ENCODE measurements at regions not wholly inside any gene's neighbourhood (a gene's known extent, or its start where the extent isn't known, plus 50 kb on each side); places are given as distances from the start of the nearest gene placed in this dataset.

- no peaks in the 10 kb centered on the region for H3K36me3 ChIP-seq (ENCODE audit: low read depth, low read length)
- 0 out of 2 replicates have a peak, but pooled peaks cover 5% of the 10 kb centered on the region for H3K27me3 ChIP-seq (ENCODE audit: low read length)
- H3K9ac ChIP-seq (ENCODE audit: low read length), result no peak overlapping the region
- TF ChIP-seq EZH2phosphoT487 (IDR thresholded peaks at IDR 0.05; ENCODE audit: borderline replicate concordance, low read length) (no peak), EZH2 (IDR thresholded peaks at IDR 0.05; ENCODE audit: low read length, unreplicated experiment) (no peak)
- TF ChIP-seq, protein P1, sequence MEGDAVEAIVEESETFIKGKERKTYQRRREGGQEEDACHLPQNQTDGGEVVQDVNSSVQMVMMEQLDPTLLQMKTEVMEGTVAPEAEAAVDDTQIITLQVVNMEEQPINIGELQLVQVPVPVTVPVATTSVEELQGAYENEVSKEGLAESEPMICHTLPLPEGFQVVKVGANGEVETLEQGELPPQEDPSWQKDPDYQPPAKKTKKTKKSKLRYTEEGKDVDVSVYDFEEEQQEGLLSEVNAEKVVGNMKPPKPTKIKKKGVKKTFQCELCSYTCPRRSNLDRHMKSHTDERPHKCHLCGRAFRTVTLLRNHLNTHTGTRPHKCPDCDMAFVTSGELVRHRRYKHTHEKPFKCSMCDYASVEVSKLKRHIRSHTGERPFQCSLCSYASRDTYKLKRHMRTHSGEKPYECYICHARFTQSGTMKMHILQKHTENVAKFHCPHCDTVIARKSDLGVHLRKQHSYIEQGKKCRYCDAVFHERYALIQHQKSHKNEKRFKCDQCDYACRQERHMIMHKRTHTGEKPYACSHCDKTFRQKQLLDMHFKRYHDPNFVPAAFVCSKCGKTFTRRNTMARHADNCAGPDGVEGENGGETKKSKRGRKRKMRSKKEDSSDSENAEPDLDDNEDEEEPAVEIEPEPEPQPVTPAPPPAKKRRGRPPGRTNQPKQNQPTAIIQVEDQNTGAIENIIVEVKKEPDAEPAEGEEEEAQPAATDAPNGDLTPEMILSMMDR (conservative IDR thresholded peaks at IDR 0.05; ENCODE audit: low read depth, low read length), result no peak
- no peaks in the 10 kb centered on the region for H3K9me2 ChIP-seq (replicated peaks; ENCODE audit: low read length)
- ATAC-seq, result no peak
- intact Hi-C loops (cut with micrococcal nuclease), result no loop called here
- ChIA-PET POLR2A (ENCODE audit: unreplicated experiment) (no interaction called here), CTCF (no interaction called here)
- no peaks in the 10 kb centered on the region for H4K20me1 ChIP-seq (ENCODE audit: low read length)
- H3K4me3 ChIP-seq (ENCODE audit: low read length), result no peak overlapping the region
- H3K79me2 ChIP-seq (ENCODE audit: low read length), result no peaks in the 10 kb centered on the region
- no peaks in the 10 kb centered on the region for H3F3A ChIP-seq (ENCODE audit: low read length, unreplicated experiment)
- no peak for DNase-seq
- BruUV-seq (replicated peaks), result no TSS peak
- no peak overlapping the region for H3K27ac ChIP-seq (ENCODE audit: low read length)
- no peak overlapping the region for H2AFZ ChIP-seq (ENCODE audit: low read length)
- no peak overlapping the region for H3K4me2 ChIP-seq (ENCODE audit: low read length)
- no peaks in the 10 kb centered on the region for H3K4me1 ChIP-seq (ENCODE audit: insufficient read depth, low read length)
- H3K9me3 ChIP-seq (ENCODE audit: low read length), result no peaks in the 10 kb centered on the region
Observed at GRCh38 chr1:34455121-34455520, 278.4 kb downstream of the C1orf94 start.

- H3K27me3 ChIP-seq (ENCODE audit: low read length), result 0 out of 2 replicates have a peak, but pooled peaks cover 9% of the 10 kb centered on the region
- H3K9me2 ChIP-seq (replicated peaks; ENCODE audit: low read length), result no peaks in the 10 kb centered on the region
- no peaks in the 10 kb centered on the region for H3K9me3 ChIP-seq (ENCODE audit: low read length)
- POLR2A ChIA-PET (ENCODE audit: unreplicated experiment), result no interaction called here
- CTCF ChIA-PET, result no interaction called here
- H3K4me2 ChIP-seq (ENCODE audit: low read length), result no peak overlapping the region
- no peaks in the 10 kb centered on the region for H3K79me2 ChIP-seq (ENCODE audit: low read length)
- H3K4me1 ChIP-seq (ENCODE audit: insufficient read depth, low read length), result no peaks in the 10 kb centered on the region
- H2AFZ ChIP-seq (ENCODE audit: low read length), result no peak overlapping the region
- no peak overlapping the region for H3K27ac ChIP-seq (ENCODE audit: low read length)
- DNase-seq (peak; percentile 61), ATAC-seq (no peak; the same call in 1 of the 2 replicates)
- H3K4me3 ChIP-seq (ENCODE audit: low read length), result no peak overlapping the region
- intact Hi-C loops (cut with micrococcal nuclease), result loop anchor here (1.0 to 5.0 kb wide), 2 partner anchors 137 to 282 kb away; no protein-coding TSS in a partner anchor
- H3K36me3 ChIP-seq (ENCODE audit: low read depth, low read length), result no peaks in the 10 kb centered on the region
- no peaks in the 10 kb centered on the region for H3F3A ChIP-seq (ENCODE audit: low read length, unreplicated experiment)
- TF ChIP-seq, protein P1 (conservative IDR thresholded peaks at IDR 0.05; ENCODE audit: low read depth, low read length), result peak; percentile 70
- no peak for TF ChIP-seq EZH2phosphoT487 (IDR thresholded peaks at IDR 0.05; ENCODE audit: borderline replicate concordance, low read length)
- H4K20me1 ChIP-seq (ENCODE audit: low read length), result no peaks in the 10 kb centered on the region
- no peak overlapping the region for H3K9ac ChIP-seq (ENCODE audit: low read length)
- BruUV-seq (replicated peaks), result no TSS peak
Observed at GRCh38 chr1:34460193-34460592, 283.5 kb downstream of the C1orf94 start.

DNA sequence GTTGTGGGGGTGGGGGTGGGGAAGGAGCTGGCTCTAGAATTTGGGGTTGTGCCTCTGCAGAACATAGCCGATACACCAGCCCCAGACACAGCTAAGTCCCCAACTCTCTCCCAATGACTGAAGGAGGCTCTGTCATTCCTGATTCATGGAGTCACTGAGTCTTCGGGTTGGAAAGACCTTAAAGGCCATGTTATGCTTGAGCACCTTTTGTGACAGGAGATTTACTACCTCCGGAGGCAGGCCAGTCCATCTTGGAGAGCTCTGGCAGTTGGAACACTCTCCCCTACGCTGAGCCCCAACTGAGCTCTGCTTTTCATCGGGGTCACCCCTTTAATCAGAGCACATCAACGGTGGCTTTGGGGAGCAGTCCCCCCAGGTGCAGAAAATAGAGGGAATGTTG is 284.4 kb upstream of the GJB5 start:
- ATAC-seq (no peak), DNase-seq (no peak)
- ChIA-PET POLR2A (ENCODE audit: unreplicated experiment) (no interaction called here), CTCF (no interaction called here)
- no TSS peak for BruUV-seq (replicated peaks)
- Histone ChIP-seq H4K20me1 (ENCODE audit: low read length) (no peaks in the 10 kb centered on the region), H3K9me3 (ENCODE audit: low read length) (no peaks in the 10 kb centered on the region), H3K36me3 (ENCODE audit: low read depth, low read length) (no peaks in the 10 kb centered on the region), H3K4me2 (ENCODE audit: low read length) (no peak overlapping the region), H3K9me2 (replicated peaks; ENCODE audit: low read length) (no peaks in the 10 kb centered on the region), H3K27me3 (ENCODE audit: low read length) (peaks cover 23% of the 10 kb centered on the region), H3K4me1 (ENCODE audit: insufficient read depth, low read length) (no peaks in the 10 kb centered on the region), H3F3A (ENCODE audit: low read length, unreplicated experiment) (no peaks in the 10 kb centered on the region), H3K79me2 (ENCODE audit: low read length) (no peaks in the 10 kb centered on the region), H3K27ac (ENCODE audit: low read length) (no peak overlapping the region), H3K4me3 (ENCODE audit: low read length) (no peak overlapping the region), H3K9ac (ENCODE audit: low read length) (no peak overlapping the region), H2AFZ (ENCODE audit: low read length) (no peak overlapping the region)
- intact Hi-C loops (cut with micrococcal nuclease), result no loop called here
- TF ChIP-seq EZH2 (IDR thresholded peaks at IDR 0.05; ENCODE audit: low read length, unreplicated experiment), result no peak
- TF ChIP-seq, protein P1 (conservative IDR thresholded peaks at IDR 0.05; ENCODE audit: low read depth, low read length), result no peak
- TF ChIP-seq EZH2phosphoT487 (IDR thresholded peaks at IDR 0.05; ENCODE audit: borderline replicate concordance, low read length), result no peak
